GM12878 (cell line): ENCODE measurements at regions not wholly inside any gene's neighbourhood (a gene's known extent, or its start where the extent isn't known, plus 50 kb on each side); places are given as distances from the start of the nearest gene placed in this dataset.

Source experiments
- ATAC-seq: fragments of 200-7000 bp; cut with Tn5 transposase; 3 replicates; pipeline ENCODE4 v1.9.1; 2020; ENCODE audit warnings: mild to moderate bottlenecking, moderate library complexity
- BruUV-seq: library from RNA; stranded (reverse); fragments of 400-500 nt; replicated peaks from 2 replicates; lab custom pipeline; 2021; lab: Mats Ljungman, UMichigan
- CTCF ChIA-PET: fragments of 300-600 bp; sonication (Branson Sonifier 250); formaldehyde crosslinking; extraction: SDS; loops from one replicate; lab custom pipeline; 2021; ENCODE audit warnings: inconsistent platforms; lab: Yijun Ruan, JAX
- POLR2A ChIA-PET: fragments of 350-600 bp; formaldehyde crosslinking; extraction: SDS; loops from one replicate; lab custom pipeline; 2021; ENCODE audit warnings: inconsistent platforms; lab: Charles Lee
- RAD21 ChIA-PET: fragments of 300-600 bp; sonication (Branson Sonifier 250); formaldehyde crosslinking; loops from one replicate; lab custom pipeline; 2023; ENCODE audit warnings: antibody characterized with exemption; ENCODE audit not compliant: unreplicated experiment; lab: Charles Lee
- SMC1A ChIA-PET: fragments of 300-600 bp; sonication (Branson Sonifier 250); formaldehyde crosslinking; loops from one replicate; lab custom pipeline; 2023; ENCODE audit not compliant: unreplicated experiment, uncharacterized antibody; lab: Charles Lee
- DNase-seq: peaks from one replicate; pipeline ENCODE4 v3.0.0-alpha.2; 2011; ENCODE audit warnings: low read depth, low spot score
- FAIRE-seq: peaks from 3 replicates; lab custom pipeline; 2011; peaks lifted over from hg19 to GRCh38; lab: Jason Lieb, UNC
- H2AFZ ChIP-seq: 2 replicates; pipeline ENCODE4 v1.6.0; 2011; ENCODE audit warnings: low read depth, low read length, control low read depth; ENCODE audit not compliant: control insufficient read depth
- H3K27ac ChIP-seq: 2 replicates; pipeline ENCODE4 v1.5.1; 2011; ENCODE audit warnings: control low read depth; ENCODE audit not compliant: control insufficient read depth, insufficient read depth
- H3K27me3 ChIP-seq, 2 experiments: replicated peaks in 1 of 2; 2 replicates each; pipeline versions ENCODE4 v1.6.0 to v1.6.1; 2011; ENCODE audit warnings: low read length in 1 of 2; ENCODE audit not compliant: control insufficient read depth in 2 of 2, insufficient read depth in 2 of 2
- H3K36me3 ChIP-seq, 2 experiments: 2 replicates each; pipeline ENCODE4 v1.5.1; 2011; ENCODE audit warnings: low read length in 1 of 2; ENCODE audit not compliant: control insufficient read depth in 2 of 2, insufficient read depth in 2 of 2
- H3K4me1 ChIP-seq: 2 replicates; pipeline ENCODE4 v1.6.1; 2011; ENCODE audit warnings: mild to moderate bottlenecking, low read length, moderate library complexity, mixed read lengths; ENCODE audit not compliant: control insufficient read depth, insufficient read depth
- H3K4me2 ChIP-seq: 2 replicates; pipeline ENCODE4 v1.6.0; 2011; ENCODE audit warnings: control low read depth; ENCODE audit not compliant: control insufficient read depth, insufficient read depth
- H3K4me3 ChIP-seq: fragments of 200-600 bp; sonication (generic); 2 replicates; pipeline ENCODE4 v1.5.1; 2016
- H3K79me2 ChIP-seq: 2 replicates; pipeline ENCODE4 v1.6.0; 2011; ENCODE audit warnings: low read length; ENCODE audit not compliant: control insufficient read depth, insufficient read depth
- H3K9ac ChIP-seq: 2 replicates; pipeline ENCODE4 v1.8.0; 2011; ENCODE audit warnings: low read length, control low read depth, mixed read lengths; ENCODE audit not compliant: control insufficient read depth, insufficient read depth
- H3K9me3 ChIP-seq: replicated peaks from 3 replicates; pipeline ENCODE4 v1.5.1; 2011; ENCODE audit warnings: mild to moderate bottlenecking, low read length; ENCODE audit not compliant: control insufficient read depth, insufficient read depth
- H4K20me1 ChIP-seq: 2 replicates; pipeline ENCODE4 v1.6.0; 2011; ENCODE audit not compliant: control insufficient read depth, insufficient read depth
- ATF7 ChIP-seq: fragments of 450-650 bp; IDR thresholded peaks from 2 replicates; pipeline ENCODE4 v1.6.1; 2016; ENCODE audit warnings: low read depth, mild to moderate bottlenecking
- CHD4 ChIP-seq: fragments of 200-600 bp; sonication (generic); IDR thresholded peaks from 2 replicates; pipeline ENCODE4 v1.6.1; 2016; ENCODE audit warnings: mild to moderate bottlenecking
- HDAC2 ChIP-seq: fragments of 200-600 bp; sonication (generic); IDR thresholded peaks from 2 replicates; pipeline ENCODE4 v1.6.1; 2017
- IRF5 ChIP-seq: fragments of 450-650 bp; IDR thresholded peaks from 2 replicates; pipeline ENCODE4 v1.6.1; 2017; ENCODE audit warnings: borderline replicate concordance
- NR2C1 ChIP-seq: fragments of 450-650 bp; IDR thresholded peaks from 2 replicates; pipeline ENCODE4 v1.6.1; 2017; ENCODE audit warnings: antibody characterized with exemption, mild to moderate bottlenecking, moderate library complexity
- POLR2AphosphoS5 ChIP-seq: IDR thresholded peaks from 2 replicates; pipeline ENCODE4 v1.6.1; 2011; ENCODE audit warnings: mild to moderate bottlenecking, low read length, inconsistent platforms
- RB1 ChIP-seq: fragments of 450-650 bp; formaldehyde crosslinking; IDR thresholded peaks from 2 replicates; pipeline ENCODE4 v1.6.1; 2017; ENCODE audit warnings: mild to moderate bottlenecking, borderline replicate concordance
- STAT1 ChIP-seq: fragments of 450-650 bp; conservative IDR thresholded peaks from 2 replicates; pipeline ENCODE4 v1.6.1; 2014; ENCODE audit warnings: antibody characterized with exemption, mild to moderate bottlenecking
- STAT3 ChIP-seq: IDR thresholded peaks from 2 replicates; pipeline ENCODE4 v1.6.1; 2011; ENCODE audit warnings: low read depth, low read length, improper control_type of control experiment
- USF2 ChIP-seq: IDR thresholded peaks from 2 replicates; pipeline ENCODE4 v1.6.1; 2011; ENCODE audit warnings: low read depth, low read length, improper control_type of control experiment, borderline replicate concordance
- ZBTB11 ChIP-seq: fragments of 450-650 bp; formaldehyde crosslinking; IDR thresholded peaks from 2 replicates; pipeline ENCODE4 v1.5.0; 2022; ENCODE audit warnings: mild to moderate bottlenecking, missing genetic modification characterization
- ZNF207 ChIP-seq: fragments of 450-650 bp; IDR thresholded peaks from 2 replicates; pipeline ENCODE4 v1.6.1; 2014; ENCODE audit warnings: antibody characterized with exemption, mild to moderate bottlenecking, borderline replicate concordance
- WGBS: methylation state at CpG from one replicate; pipeline ENCODE4 v1.1.6; 2016; ENCODE audit warnings: low lambda C conversion rate; ENCODE audit not compliant: insufficient replicate concordance, insufficient coverage; ENCODE audit errors: missing lambda C conversion rate; 5-methylcytosine and 5-hydroxymethylcytosine counted together
- in situ Hi-C: fragments of 300-500 bp; cut with MboI; formaldehyde crosslinking; loops from 9 replicates; pipeline ENCODE4 v1.14.3; 2018; ENCODE audit warnings: mixed read lengths
- intact Hi-C: fragments of 100-400 bp; cut with micrococcal nuclease; formaldehyde crosslinking; loops from one replicate; pipeline ENCODE4 v1.14.2; 2022; ENCODE audit not compliant: unreplicated experiment

GRCh38 chr18:44341759-44342158 is 338.9 kb upstream of the SETBP1 start:
- Histone ChIP-seq H3K79me2 (no peaks in the 10 kb centered on the region), H3K4me3 (no peak overlapping the region), H3K27ac (no peak overlapping the region), H4K20me1 (no peaks in the 10 kb centered on the region)
- RAD21 ChIA-PET, result no interaction called here
- 22% methylated on average over 1 of the region's 1 CpG for WGBS
- TF ChIP-seq STAT3, result no peak
- TF ChIP-seq ZBTB11 (CRISPR knock-in tag), result no peak
- TF ChIP-seq NR2C1, result no peak
- no peak for TF ChIP-seq RB1
- TF ChIP-seq IRF5, result no peak
- TF ChIP-seq HDAC2, result no peak
- no peak for TF ChIP-seq CHD4
- no peak for TF ChIP-seq POLR2AphosphoS5
- no peak for TF ChIP-seq USF2
- no peak for TF ChIP-seq ZNF207
- no peak for TF ChIP-seq STAT1
- TF ChIP-seq ATF7, result no peak
- TF ChIP-seq, all 136 proteins: peak for 0
- no peak for DNase-seq
- H3K9ac ChIP-seq, result no peak overlapping the region
- SMC1A ChIA-PET, result no interaction called here
- no TSS peak for BruUV-seq
- CTCF ChIA-PET, result no interaction called here
- H2AFZ ChIP-seq, result no peak overlapping the region
- no peak overlapping the region for H3K4me2 ChIP-seq
- H3K36me3 ChIP-seq, result no peaks in the 10 kb centered on the region
- H3K27me3 ChIP-seq, result no peaks in the 10 kb centered on the region
- intact Hi-C loops (no loop called here), in situ Hi-C loops (no loop called here)
- H3K9me3 ChIP-seq, result no peaks in the 10 kb centered on the region
- FAIRE-seq, result no peak
- POLR2A ChIA-PET, result no interaction called here
- ATAC-seq, result no peak
- no peaks in the 10 kb centered on the region for H3K4me1 ChIP-seq
